Neural crest cell (in vitro differentiated cells): ENCODE measurements at regions not wholly inside any gene's neighbourhood (a gene's known extent, or its start where the extent isn't known, plus 50 kb on each side); places are given as distances from the start of the nearest gene placed in this dataset.

Source experiments
- DNase-seq: peaks from one replicate; pipeline ENCODE4 v3.0.0; 2021; ENCODE audit warnings: low read depth, mixed read lengths, low spot score
- H3K27ac Mint-ChIP-seq: one replicate; pipeline ENCODE4 v1.8.0; 2021; ENCODE audit warnings: mild to moderate bottlenecking, mixed read lengths; ENCODE audit not compliant: unreplicated experiment
- H3K27me3 Mint-ChIP-seq: 2 replicates; pipeline ENCODE4 v1.8.0; 2021; ENCODE audit warnings: low read depth, mild to moderate bottlenecking, mixed read lengths
- H3K36me3 Mint-ChIP-seq: 2 replicates; pipeline ENCODE4 v1.8.0; 2021; ENCODE audit warnings: low read depth, mild to moderate bottlenecking, mixed read lengths
- H3K4me1 Mint-ChIP-seq: 2 replicates; pipeline ENCODE4 v1.8.0; 2021; ENCODE audit warnings: mixed read lengths
- H3K4me3 Mint-ChIP-seq: one replicate; pipeline ENCODE4 v1.8.0; 2021; ENCODE audit warnings: mild to moderate bottlenecking, mixed read lengths
- H3K9me3 Mint-ChIP-seq: 2 replicates; pipeline ENCODE4 v1.8.0; 2021; ENCODE audit warnings: mixed read lengths
- TF ChIP-seq, protein P1 (sequence below): fragments of 200-600 bp; sonication (generic); conservative IDR thresholded peaks from 2 replicates; pipeline ENCODE4 v1.5.0; 2021; ENCODE audit warnings: antibody characterized with exemption, mild to moderate bottlenecking

DNA sequence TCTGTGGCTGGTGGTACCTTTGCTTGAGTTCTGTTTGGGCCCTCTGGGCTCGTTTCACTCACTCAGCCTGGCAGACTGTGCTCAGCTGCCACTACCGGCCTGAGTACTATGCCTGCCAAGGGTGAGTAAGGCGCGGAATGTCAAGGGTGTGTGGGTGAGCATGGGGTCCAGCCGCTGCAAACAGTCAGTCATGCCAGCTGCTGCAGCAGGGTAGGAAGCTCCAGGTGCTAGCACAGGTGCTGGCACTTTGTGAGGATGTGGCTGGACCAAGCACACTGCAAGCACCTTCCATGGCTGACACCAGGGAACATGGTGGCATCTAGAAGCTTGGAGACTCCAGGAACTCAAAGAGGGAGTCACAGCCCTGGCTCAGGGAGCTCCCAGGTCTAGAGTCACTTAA, 368.6 kb upstream of the ACO1 start:
- Mint-ChIP-seq H3K4me1 (no peaks in the 10 kb centered on the region), H3K36me3 (no peaks in the 10 kb centered on the region), H3K9me3 (no peaks in the 10 kb centered on the region)

DNA sequence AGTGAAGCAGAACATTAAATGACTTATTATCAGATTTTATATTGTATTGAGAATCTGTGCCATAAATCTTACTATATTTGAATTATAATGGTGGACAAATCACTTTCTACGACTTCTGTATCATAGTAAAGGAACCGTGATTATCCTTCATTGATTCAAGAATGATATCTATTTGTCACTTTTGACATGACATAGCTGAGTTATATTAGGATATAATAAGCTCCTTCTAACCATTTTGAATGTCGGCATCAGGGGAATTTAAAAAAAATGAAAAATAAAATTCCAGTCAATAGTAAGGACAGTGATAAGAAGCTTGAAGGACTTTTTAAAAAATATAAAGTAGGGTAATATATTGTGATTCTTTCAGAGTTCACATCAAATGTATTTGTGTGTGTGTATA, 338.9 kb upstream of the ACO1 start:
- no peak for DNase-seq
- Mint-ChIP-seq H3K27me3 (no peaks in the 10 kb centered on the region), H3K27ac (no peak overlapping the region), H3K4me3 (no peak overlapping the region), H3K36me3 (no peaks in the 10 kb centered on the region), H3K9me3 (no peaks in the 10 kb centered on the region), H3K4me1 (no peaks in the 10 kb centered on the region)
- TF ChIP-seq, protein P1, sequence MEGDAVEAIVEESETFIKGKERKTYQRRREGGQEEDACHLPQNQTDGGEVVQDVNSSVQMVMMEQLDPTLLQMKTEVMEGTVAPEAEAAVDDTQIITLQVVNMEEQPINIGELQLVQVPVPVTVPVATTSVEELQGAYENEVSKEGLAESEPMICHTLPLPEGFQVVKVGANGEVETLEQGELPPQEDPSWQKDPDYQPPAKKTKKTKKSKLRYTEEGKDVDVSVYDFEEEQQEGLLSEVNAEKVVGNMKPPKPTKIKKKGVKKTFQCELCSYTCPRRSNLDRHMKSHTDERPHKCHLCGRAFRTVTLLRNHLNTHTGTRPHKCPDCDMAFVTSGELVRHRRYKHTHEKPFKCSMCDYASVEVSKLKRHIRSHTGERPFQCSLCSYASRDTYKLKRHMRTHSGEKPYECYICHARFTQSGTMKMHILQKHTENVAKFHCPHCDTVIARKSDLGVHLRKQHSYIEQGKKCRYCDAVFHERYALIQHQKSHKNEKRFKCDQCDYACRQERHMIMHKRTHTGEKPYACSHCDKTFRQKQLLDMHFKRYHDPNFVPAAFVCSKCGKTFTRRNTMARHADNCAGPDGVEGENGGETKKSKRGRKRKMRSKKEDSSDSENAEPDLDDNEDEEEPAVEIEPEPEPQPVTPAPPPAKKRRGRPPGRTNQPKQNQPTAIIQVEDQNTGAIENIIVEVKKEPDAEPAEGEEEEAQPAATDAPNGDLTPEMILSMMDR = no peak

More for the DNA sequence above, 368.6 kb upstream of the ACO1 start:
- H3K27ac Mint-ChIP-seq = no peak overlapping the region
- TF ChIP-seq, protein P1 = no peak
- H3K4me3 Mint-ChIP-seq = no peak overlapping the region
- no peaks in the 10 kb centered on the region for H3K27me3 Mint-ChIP-seq
- DNase-seq = no peak

DNA sequence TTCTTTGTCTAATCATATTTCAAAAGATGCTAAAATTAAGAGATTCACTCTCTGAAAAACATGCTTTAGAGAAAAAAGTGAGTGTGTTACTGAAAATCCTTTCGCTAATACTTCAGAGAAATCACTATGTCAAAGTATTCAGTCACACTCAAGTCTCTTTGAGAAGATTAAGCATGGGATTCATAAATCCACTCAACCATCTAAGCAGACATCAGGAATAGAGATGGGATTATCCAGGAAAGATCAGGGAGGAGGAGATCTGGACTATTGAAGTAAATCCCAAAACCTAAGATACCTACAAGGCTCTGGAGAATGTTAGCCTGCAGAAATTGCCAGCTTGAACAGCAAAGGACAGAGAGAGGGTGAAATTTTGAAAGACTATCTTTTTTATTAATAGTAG, 317.2 kb upstream of the ACO1 start:
- no peak overlapping the region for H3K27ac Mint-ChIP-seq

DNA sequence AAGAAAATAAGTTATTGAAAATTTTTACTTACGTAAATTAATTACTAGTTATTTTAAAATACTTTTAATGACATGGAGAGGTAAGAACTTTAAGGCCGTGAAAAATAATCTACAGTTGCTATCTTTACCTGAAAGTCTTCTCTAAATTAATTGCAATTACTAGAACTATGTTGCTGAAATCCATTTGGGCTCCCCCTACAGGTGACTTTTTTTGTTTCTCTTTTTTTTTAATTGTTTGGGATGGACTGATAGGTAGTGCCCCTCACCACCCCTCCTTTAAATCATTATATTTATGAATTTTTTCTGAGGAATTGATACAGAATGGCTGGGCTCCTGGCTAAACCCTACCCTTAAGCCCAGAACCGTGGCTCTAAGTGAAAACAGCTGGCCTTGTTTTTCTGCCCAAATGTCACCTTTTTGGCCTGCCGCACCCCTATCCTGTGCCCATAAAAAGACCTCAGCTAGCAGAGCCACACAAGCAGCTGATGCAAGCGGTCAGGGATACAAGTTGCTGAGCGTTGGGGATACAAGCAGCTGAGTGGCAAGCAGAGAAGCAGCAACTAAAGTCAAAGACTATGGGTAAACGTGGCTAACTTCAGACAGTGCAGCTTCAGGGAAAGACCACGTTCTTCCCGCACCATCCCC, 315.2 kb upstream of the ACO1 start:
- DNase-seq = no peak
- Mint-ChIP-seq H3K36me3 (no peaks in the 10 kb centered on the region), H3K9me3 (no peaks in the 10 kb centered on the region)

More for the DNA sequence above, 317.2 kb upstream of the ACO1 start:
- TF ChIP-seq, protein P1 = no peak
- Mint-ChIP-seq H3K27me3 (no peaks in the 10 kb centered on the region), H3K36me3 (no peaks in the 10 kb centered on the region), H3K4me1 (no peaks in the 10 kb centered on the region), H3K9me3 (no peaks in the 10 kb centered on the region), H3K4me3 (no peak overlapping the region)
- no peak for DNase-seq

DNA sequence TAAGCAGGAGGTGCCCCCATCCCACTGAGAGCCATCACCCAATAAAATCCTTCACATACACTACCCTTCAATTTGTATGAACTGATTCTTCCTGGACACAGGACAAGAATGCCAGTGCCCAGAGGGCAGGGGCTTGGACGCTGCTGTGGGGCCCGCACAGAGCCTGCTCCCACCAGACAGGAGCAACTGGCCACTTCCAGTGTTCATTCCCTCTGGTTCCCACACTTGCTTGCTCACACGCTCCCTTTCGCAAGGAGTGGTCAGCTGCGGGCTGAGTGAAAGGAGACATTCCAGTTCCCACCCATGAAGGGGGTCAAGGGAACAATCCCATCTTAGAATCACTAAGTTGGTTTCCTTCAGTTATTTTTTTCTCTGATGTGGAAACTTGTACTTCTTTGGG, 314.5 kb upstream of the ACO1 start:
- Mint-ChIP-seq H3K27me3 (no peaks in the 10 kb centered on the region), H3K4me3 (no peak overlapping the region), H3K4me1 (no peaks in the 10 kb centered on the region), H3K27ac (no peak overlapping the region), H3K9me3 (peaks cover 4% of the 10 kb centered on the region), H3K36me3 (no peaks in the 10 kb centered on the region)
- DNase-seq = no peak
- TF ChIP-seq, protein P1 = no peak

More for the DNA sequence above, 315.2 kb upstream of the ACO1 start:
- H3K4me3 Mint-ChIP-seq = no peak overlapping the region
- H3K4me1 Mint-ChIP-seq = no peaks in the 10 kb centered on the region
- TF ChIP-seq, protein P1 = peak; percentile 52
- no peaks in the 10 kb centered on the region for H3K27me3 Mint-ChIP-seq
- no peak overlapping the region for H3K27ac Mint-ChIP-seq
